Posterior cingulate gyrus (tissue), 11 donors: ENCODE measurements at regions not wholly inside any gene's neighbourhood (a gene's known extent, or its start where the extent isn't known, plus 50 kb on each side); places are given as distances from the start of the nearest gene placed in this dataset.
A peak's percentile ranks its signal among the peaks of the same experiment; 100 is the strongest.

Source experiments
- DNase-seq, 10 donors: peaks; one replicate each; pipeline versions ENCODE4 v3.0.0 to v3.0.0-alpha.2; 2020 to 2021; ENCODE audit warnings: mixed read lengths in 3 of 10
- intact Hi-C: fragments of 100-400 bp; cut with DNase I; formaldehyde crosslinking; loops from one replicate; pipeline ENCODE4 v1.15.1; 2023

- DNase-seq = peak in 2 of 10 donors; percentile 7 to 16
- intact Hi-C loops = no loop called here
These were observed 72.1 kb upstream of the DISP3 start for GRCh38 chr1:11406845-11407244.

GRCh38 chr1:11407301-11407994, 71.5 kb upstream of the DISP3 start:
- intact Hi-C loops = no loop called here
- peak in 2 of 10 donors; percentile 8 to 40 for DNase-seq

DNA sequence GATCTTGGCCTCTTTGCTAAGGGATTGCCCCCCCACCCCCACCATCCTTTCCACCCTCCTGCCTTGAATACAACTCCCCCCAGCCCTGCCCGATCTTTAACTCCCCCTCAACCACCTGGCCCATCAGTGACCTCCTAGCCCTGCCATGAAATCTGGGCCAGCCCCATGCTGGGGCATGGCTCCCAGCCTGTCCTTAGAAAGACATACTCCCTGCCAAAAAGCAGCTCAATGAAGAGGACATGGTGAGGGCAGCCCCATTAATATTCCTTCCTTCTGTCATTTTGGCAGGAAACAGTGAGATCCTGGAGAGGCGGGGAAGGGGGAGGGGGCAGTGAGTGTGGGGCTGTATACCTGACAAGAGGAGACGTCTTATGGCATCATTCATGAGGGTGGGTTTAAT, 66.8 kb upstream of the DISP3 start:
- peak in 2 of 10 donors; percentile 40 to 68 for DNase-seq
- intact Hi-C loops = no loop called here

DNA sequence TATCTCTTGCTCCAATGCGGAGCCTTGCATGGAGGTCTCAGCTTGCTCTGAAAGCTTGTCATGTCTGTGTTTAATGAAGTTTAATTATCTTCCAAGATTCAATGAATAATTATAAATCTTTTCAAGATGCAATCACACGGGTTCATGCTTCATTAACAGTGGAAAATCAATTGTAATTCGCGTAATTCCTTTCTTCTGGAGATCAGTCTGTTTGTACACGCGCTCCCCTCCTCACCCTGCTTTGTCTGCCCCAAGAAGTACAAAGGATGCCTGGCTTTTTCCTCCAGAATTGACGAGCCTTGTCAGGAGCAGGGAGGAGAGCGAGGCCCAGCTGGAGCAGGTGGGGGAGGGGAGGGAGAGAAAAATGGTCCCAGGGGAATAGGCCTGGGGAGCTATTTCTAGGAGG, 65.0 kb upstream of the DISP3 start:
- intact Hi-C loops = no loop called here
- peak in 1 of 10 donors; percentile 14 for DNase-seq

DNA sequence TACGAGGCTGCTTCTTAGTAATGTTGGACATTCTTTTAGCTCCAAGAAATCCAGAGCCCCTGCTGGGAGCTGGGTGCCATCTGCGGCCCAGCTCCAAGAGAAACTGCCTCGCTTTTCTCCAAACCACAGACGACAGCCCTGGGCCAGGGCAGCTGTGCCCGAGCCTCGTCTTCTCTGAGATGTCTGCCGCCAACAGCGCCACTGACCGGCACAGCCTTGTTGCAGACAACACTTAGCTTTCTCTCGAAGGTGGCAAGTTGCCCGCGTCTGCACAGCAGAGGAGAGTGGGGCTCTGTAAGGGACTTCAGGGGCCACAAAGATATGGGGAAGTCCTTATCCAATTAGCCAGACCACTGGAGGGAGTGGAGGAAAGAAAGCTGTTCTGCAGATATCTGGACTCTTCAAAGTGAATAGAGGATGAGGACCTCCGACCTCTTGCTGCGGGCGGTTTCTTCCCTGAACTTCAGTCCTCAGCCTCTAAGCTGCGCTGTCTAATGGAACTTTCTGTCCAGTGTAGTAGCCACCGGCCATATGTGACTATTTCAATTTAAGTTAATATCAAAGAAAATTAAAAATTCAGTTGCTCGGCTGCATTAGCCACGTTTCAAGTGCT, 63.9 kb upstream of the DISP3 start:
- peak in 9 of 10 donors; percentile 20 to 94 (median 54) for DNase-seq
- intact Hi-C loops = no loop called here

GRCh38 chr1:11417162-11417561, 61.8 kb upstream of the DISP3 start:
- intact Hi-C loops = no loop called here
- DNase-seq = peak in 2 of 10 donors; percentile 2 to 15

- DNase-seq = peak in 2 of 10 donors; percentile 2 to 33
- intact Hi-C loops = no loop called here
These were observed 60.9 kb upstream of the DISP3 start for GRCh38 chr1:11418056-11418455.

- intact Hi-C loops = no loop called here
- peak in 1 of 10 donors; percentile 72 for DNase-seq
These were observed 57.5 kb upstream of the DISP3 start for GRCh38 chr1:11421443-11421842.

DNA sequence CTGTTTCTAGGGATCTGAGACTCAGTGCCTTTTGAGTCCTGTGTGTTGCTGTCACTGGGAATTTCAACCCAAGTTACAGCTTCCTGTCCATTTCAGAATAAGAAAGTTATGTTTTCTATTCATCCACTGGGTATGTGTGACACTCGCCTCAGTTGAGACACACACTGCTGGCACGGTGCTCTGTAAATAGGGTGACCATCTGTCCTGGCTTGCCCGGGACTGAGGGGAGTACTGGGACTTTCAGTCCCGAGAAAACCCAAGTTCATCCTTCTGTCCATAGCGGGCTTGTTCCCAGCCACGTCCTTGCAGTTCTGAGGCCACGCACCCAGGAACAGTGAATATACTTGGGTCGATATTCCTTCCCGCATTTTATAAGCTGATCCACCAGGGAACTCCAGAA, 56.3 kb upstream of the DISP3 start:
- intact Hi-C loops = no loop called here
- DNase-seq = peak in 2 of 10 donors; percentile 19 to 68

DNA sequence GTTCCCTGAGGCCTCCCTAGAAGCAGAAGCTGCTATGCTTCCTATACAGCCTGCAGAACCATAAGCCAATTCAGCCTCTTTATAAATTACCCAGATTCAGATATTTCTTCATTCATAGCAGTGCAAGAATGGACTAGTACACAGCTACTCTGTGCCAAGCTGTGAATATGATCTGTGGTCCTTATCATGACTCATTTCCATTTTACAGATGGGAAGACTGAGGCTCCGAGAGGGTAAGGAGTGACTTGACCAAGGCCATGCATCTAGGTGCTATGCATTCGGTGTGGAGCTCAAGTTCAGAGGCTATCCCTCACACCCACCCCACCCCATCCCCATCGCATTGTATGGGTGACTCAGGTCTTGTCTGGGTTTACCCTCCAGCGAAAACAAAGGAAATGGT, 52.3 kb upstream of the DISP3 start:
- intact Hi-C loops = no loop called here

DNA sequence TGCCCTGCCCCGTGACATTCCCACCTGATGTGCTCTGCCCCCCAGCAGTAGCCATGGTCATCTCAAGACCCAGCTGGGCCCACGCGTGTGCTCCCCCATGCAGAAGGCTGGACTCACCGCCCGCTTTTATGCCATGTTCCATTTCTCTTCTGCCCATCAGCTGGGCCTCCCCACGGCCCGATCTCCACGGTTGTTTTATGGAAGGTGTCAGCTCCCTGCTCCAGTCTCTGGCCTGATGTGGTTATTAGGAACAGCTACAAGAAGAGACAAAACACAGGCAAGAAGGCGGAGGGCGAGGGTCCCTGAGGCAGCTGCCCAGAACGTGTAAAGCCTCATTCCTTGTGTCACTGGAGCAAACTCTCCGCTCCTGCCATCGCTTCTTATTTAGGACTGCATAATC, 50.2 kb upstream of the DISP3 start:
- intact Hi-C loops = no loop called here
- peak in 3 of 10 donors; percentile 44 to 52 (median 52) for DNase-seq

More for the DNA sequence above, 52.3 kb upstream of the DISP3 start:
- peak in 2 of 10 donors; percentile 2 to 19 for DNase-seq
